ENCODE measurements at regions not wholly inside any gene's neighbourhood (a gene's known extent, or its start where the extent isn't known, plus 50 kb on each side); places are given as distances from the start of the nearest gene placed in this dataset.

DNA sequence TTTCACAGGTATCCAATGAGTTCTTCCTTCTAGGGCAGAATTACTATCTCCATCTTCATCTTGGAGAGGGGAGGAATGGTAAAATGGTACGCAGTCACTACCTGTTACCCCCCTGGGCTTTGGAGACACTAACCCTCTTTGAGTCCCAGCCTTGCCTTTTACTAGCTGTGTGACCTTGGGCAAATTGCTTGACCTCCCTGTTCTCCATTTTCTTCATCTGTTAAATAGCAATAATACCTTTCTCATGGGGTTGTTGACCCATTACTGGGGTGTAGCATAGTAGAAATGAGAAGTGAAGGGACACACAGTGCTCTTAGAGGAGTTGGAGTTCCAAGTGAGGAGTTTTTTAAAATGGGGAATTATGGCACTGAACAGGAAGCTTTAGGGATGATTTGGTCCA lies 324.7 kb downstream of the FOXL1 start:
- Histone ChIP-seq H3K4me3 (ENCODE audit: insufficient read length, low read depth) (no peak overlapping the region), H3K9ac (ENCODE audit: insufficient read length, low read depth) (no peak overlapping the region), H3K36me3 (ENCODE audit: insufficient read depth, insufficient read length, low read length) (no peaks in the 10 kb centered on the region), H3K27me3 (ENCODE audit: insufficient read depth, insufficient read length) (peaks cover 7% of the 10 kb centered on the region), H3K4me1 (ENCODE audit: insufficient read depth, insufficient read length) (peaks cover 11% of the 10 kb centered on the region), H3K9me3 (ENCODE audit: insufficient read depth, low read length) (no peaks in the 10 kb centered on the region)
- DNase-seq (ENCODE audit: low read depth, low spot score), result no peak
- TF ChIP-seq YY1 (IDR thresholded peaks at IDR 0.05; ENCODE audit: insufficient read depth, insufficient read length), result no peak
- TF ChIP-seq ZNF274 (IDR thresholded peaks at IDR 0.05; ENCODE audit: low read depth, low read length), result no peak
- no peak for TF ChIP-seq SUZ12 (IDR thresholded peaks at IDR 0.05; ENCODE audit: extremely low read depth, insufficient read depth, insufficient read length)

DNA sequence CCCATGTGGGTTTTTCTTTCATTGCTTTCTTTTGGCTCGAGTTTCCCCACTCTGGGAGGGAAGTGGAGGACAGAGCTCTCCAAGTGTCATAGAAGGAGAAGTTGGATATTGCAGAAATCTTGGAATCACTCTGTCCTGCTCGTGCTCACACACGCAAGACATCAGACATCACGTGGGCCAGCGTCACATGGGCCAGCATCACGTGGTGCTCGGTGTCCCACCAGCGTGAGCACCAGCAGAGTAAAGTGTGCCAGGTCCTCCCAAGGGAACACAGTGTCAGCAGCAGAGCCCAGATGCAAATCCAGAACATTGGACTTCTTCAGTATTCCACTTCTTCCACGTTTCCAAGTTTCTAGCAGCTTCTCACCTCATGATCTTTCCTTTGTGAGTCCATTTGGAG lies 327.0 kb downstream of the FOXL1 start:
- TF ChIP-seq ZNF274 (IDR thresholded peaks at IDR 0.05; ENCODE audit: low read depth, low read length), result no peak
- no peak for TF ChIP-seq SUZ12 (IDR thresholded peaks at IDR 0.05; ENCODE audit: extremely low read depth, insufficient read depth, insufficient read length)
- no peak for TF ChIP-seq YY1 (IDR thresholded peaks at IDR 0.05; ENCODE audit: insufficient read depth, insufficient read length)
- Histone ChIP-seq H3K9me3 (ENCODE audit: insufficient read depth, low read length) (no peaks in the 10 kb centered on the region), H3K4me1 (ENCODE audit: insufficient read depth, insufficient read length) (peaks cover 6% of the 10 kb centered on the region), H3K36me3 (ENCODE audit: insufficient read depth, insufficient read length, low read length) (no peaks in the 10 kb centered on the region), H3K27me3 (ENCODE audit: insufficient read depth, insufficient read length) (peaks cover 9% of the 10 kb centered on the region), H3K4me3 (ENCODE audit: insufficient read length, low read depth) (no peak overlapping the region), H3K9ac (ENCODE audit: insufficient read length, low read depth) (no peak overlapping the region)
- DNase-seq (ENCODE audit: low read depth, low spot score), result no peak

DNA sequence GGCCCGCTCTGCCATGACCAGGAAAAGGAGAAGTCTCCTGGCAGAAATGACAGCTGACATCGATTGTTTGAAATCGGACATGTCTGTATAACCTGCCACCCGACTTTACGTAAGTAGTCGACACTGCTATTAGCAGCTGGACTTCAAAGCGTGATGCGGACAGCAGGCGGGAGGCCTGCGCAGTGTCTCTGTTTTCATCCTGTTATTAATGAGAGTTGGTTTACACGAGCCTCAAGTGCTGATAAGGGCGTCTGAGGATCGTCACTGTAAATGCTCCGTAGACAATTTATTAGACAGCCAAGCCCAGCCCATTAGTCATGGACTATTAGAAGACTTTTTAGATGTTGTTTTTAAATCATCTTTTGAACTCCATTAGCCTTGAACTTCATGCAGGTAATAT lies 328.3 kb downstream of the FOXL1 start:
- DNase-seq (ENCODE audit: low read depth, low spot score), result no peak
- H3K4me3 ChIP-seq (ENCODE audit: insufficient read length, low read depth), result no peak overlapping the region
- peaks cover 9% of the 10 kb centered on the region for H3K27me3 ChIP-seq (ENCODE audit: insufficient read depth, insufficient read length)
- no peak overlapping the region for H3K9ac ChIP-seq (ENCODE audit: insufficient read length, low read depth)
- TF ChIP-seq YY1 (IDR thresholded peaks at IDR 0.05; ENCODE audit: insufficient read depth, insufficient read length), result no peak
- TF ChIP-seq SUZ12 (IDR thresholded peaks at IDR 0.05; ENCODE audit: extremely low read depth, insufficient read depth, insufficient read length), result no peak
- TF ChIP-seq ZNF274 (IDR thresholded peaks at IDR 0.05; ENCODE audit: low read depth, low read length), result no peak
- peaks cover 3% of the 10 kb centered on the region for H3K4me1 ChIP-seq (ENCODE audit: insufficient read depth, insufficient read length)
- no peaks in the 10 kb centered on the region for H3K36me3 ChIP-seq (ENCODE audit: insufficient read depth, insufficient read length, low read length)
- no peaks in the 10 kb centered on the region for H3K9me3 ChIP-seq (ENCODE audit: insufficient read depth, low read length)

DNA sequence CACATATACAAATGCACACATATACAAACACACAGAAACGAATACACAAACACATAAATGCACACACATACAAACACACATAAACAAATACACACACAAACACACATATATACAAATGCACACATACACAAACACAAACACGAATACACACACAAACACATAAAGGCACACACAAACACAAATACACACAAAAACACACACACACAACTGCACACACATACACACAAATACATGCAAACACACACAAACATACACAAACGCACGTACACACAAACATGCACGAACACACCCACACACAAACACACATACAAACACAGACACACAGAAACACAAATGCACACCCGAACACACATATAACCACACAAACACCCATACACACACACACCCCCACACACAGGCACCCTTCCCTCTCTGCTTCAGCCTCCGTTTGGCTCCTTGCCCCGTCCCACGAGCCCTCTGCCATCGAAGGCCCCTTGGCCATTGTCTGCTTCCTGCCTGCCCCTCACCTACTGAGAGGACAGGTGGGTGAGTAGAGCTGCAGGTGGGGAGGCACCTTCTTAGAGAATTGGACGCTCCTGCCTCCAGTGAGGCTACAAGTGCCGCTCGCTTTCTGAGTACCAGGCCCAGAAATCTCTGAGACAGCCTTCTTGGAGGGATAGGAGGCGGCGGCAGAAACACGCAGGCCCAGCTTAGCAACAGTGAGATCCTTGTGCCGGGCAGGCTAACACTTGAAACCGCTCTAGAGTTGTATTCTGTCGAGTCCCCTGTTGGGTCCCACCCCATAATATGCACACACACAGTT lies 331.2 kb downstream of the FOXL1 start:
- Histone ChIP-seq H3K27me3 (ENCODE audit: insufficient read depth, insufficient read length) (peaks cover 9% of the 10 kb centered on the region), H3K9ac (ENCODE audit: insufficient read length, low read depth) (no peak overlapping the region), H3K36me3 (ENCODE audit: insufficient read depth, insufficient read length, low read length) (no peaks in the 10 kb centered on the region), H3K9me3 (ENCODE audit: insufficient read depth, low read length) (no peaks in the 10 kb centered on the region), H3K4me3 (ENCODE audit: insufficient read length, low read depth) (no peak overlapping the region), H3K4me1 (ENCODE audit: insufficient read depth, insufficient read length) (no peaks in the 10 kb centered on the region)
- TF ChIP-seq SUZ12 (IDR thresholded peaks at IDR 0.05; ENCODE audit: extremely low read depth, insufficient read depth, insufficient read length) (no peak), YY1 (IDR thresholded peaks at IDR 0.05; ENCODE audit: insufficient read depth, insufficient read length) (no peak), ZNF274 (IDR thresholded peaks at IDR 0.05; ENCODE audit: low read depth, low read length) (no peak)
- DNase-seq (ENCODE audit: low read depth, low spot score), result no peak

DNA sequence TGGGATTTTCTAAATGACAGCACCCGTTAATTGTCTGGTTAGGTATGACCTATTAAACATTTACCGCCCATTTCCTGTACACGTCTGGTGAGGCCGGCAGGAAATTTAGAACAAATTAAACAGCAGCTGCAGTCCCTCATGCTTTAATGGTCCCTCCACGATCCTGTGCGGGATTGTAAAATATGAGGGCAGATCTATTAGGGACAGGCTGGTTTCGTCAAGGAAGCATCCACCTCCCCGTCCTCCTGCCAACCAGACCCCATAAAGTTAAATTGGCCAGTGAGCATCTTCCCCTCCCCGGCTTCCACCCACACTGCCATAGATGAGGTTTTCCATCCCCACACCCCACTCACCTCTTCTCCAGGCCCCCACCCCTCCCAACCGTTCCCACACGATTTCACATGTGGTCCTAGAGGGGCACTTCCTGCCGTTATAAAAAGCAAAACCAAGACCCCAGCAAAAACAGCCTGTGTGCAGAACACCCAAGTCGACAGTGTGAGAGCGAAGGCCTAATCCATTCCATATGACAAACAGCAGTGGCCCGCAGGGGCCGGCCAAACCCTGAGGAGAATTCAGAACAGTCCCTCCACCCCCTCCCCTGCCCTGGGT lies 331.9 kb downstream of the FOXL1 start:
- Histone ChIP-seq H3K27me3 (ENCODE audit: insufficient read depth, insufficient read length) (peaks cover 9% of the 10 kb centered on the region), H3K36me3 (ENCODE audit: insufficient read depth, insufficient read length, low read length) (no peaks in the 10 kb centered on the region), H3K4me1 (ENCODE audit: insufficient read depth, insufficient read length) (no peaks in the 10 kb centered on the region), H3K4me3 (ENCODE audit: insufficient read length, low read depth) (no peak overlapping the region), H3K9me3 (ENCODE audit: insufficient read depth, low read length) (no peaks in the 10 kb centered on the region), H3K9ac (ENCODE audit: insufficient read length, low read depth) (no peak overlapping the region)
- no peak for DNase-seq (ENCODE audit: low read depth, low spot score)
- no peak for TF ChIP-seq SUZ12 (IDR thresholded peaks at IDR 0.05; ENCODE audit: extremely low read depth, insufficient read depth, insufficient read length)
- no peak for TF ChIP-seq YY1 (IDR thresholded peaks at IDR 0.05; ENCODE audit: insufficient read depth, insufficient read length)
- TF ChIP-seq ZNF274 (IDR thresholded peaks at IDR 0.05; ENCODE audit: low read depth, low read length), result no peak

DNA sequence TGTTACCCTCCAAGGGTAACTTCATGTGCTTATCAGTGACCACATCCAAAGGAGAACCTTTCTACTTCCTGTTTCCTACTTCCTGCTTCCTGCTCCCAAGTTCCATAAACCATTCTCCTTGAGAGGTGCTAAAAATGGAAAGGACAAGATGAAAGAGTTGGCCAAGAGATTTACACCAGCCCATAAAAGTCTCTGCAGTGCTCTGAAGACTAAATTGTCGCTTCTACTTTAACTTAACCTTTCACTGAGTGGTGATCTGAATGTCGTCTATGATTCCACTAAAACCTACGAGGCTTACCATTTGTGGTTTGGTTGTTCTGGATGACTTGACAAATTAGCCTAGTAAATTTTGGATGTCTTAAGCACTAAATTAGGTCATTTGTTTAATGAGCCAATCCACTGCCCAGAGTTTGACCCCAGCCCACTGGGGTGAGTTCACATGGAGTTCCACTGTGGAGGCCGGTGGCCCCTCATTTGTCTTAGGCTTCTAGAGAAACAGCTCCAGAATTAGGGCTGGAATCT lies 333.1 kb downstream of the FOXL1 start:
- H3K27me3 ChIP-seq (ENCODE audit: insufficient read depth, insufficient read length), result peaks cover 7% of the 10 kb centered on the region
- TF ChIP-seq YY1 (IDR thresholded peaks at IDR 0.05; ENCODE audit: insufficient read depth, insufficient read length) (no peak), SUZ12 (IDR thresholded peaks at IDR 0.05; ENCODE audit: extremely low read depth, insufficient read depth, insufficient read length) (no peak)
- H3K4me3 ChIP-seq (ENCODE audit: insufficient read length, low read depth), result no peak overlapping the region
- no peak for DNase-seq (ENCODE audit: low read depth, low spot score)
- no peaks in the 10 kb centered on the region for H3K9me3 ChIP-seq (ENCODE audit: insufficient read depth, low read length)
- no peaks in the 10 kb centered on the region for H3K36me3 ChIP-seq (ENCODE audit: insufficient read depth, insufficient read length, low read length)
- H3K4me1 ChIP-seq (ENCODE audit: insufficient read depth, insufficient read length), result no peaks in the 10 kb centered on the region
- H3K9ac ChIP-seq (ENCODE audit: insufficient read length, low read depth), result no peak overlapping the region

DNA sequence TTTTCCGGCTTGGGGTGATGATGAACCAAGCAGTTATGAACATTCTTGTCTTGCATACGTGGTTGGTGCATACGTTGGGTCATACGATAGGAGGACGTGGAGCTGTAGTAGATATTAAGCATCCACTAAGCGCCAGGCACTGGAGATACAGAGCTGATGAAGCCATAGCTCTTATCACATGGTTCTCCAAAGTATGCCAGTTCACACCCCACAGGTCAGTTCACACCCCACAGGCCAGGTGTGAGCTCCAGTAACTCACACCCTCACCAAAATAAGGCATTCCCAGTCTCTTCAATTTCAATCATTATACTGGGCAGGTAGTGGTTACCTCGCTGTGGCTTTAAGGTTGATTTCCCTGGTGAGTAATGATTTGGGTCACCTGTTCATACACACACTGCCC lies 335.5 kb downstream of the FOXL1 start:
- TF ChIP-seq YY1 (IDR thresholded peaks at IDR 0.05; ENCODE audit: insufficient read depth, insufficient read length) (no peak), SUZ12 (IDR thresholded peaks at IDR 0.05; ENCODE audit: extremely low read depth, insufficient read depth, insufficient read length) (no peak), ZNF274 (IDR thresholded peaks at IDR 0.05; ENCODE audit: low read depth, low read length) (no peak)

More for the DNA sequence above, 335.5 kb downstream of the FOXL1 start:
- H3K4me1 ChIP-seq (ENCODE audit: insufficient read depth, insufficient read length), result no peaks in the 10 kb centered on the region
- no peaks in the 10 kb centered on the region for H3K27me3 ChIP-seq (ENCODE audit: insufficient read depth, insufficient read length)
- H3K4me3 ChIP-seq (ENCODE audit: insufficient read length, low read depth), result no peak overlapping the region
- DNase-seq (ENCODE audit: low read depth, low spot score), result no peak
- H3K9me3 ChIP-seq (ENCODE audit: insufficient read depth, low read length), result no peaks in the 10 kb centered on the region
- no peaks in the 10 kb centered on the region for H3K36me3 ChIP-seq (ENCODE audit: insufficient read depth, insufficient read length, low read length)
- H3K9ac ChIP-seq (ENCODE audit: insufficient read length, low read depth), result no peak overlapping the region
